GM18909 (cell line): ENCODE measurements at regions not wholly inside any gene's neighbourhood (a gene's known extent, or its start where the extent isn't known, plus 50 kb on each side); places are given as distances from the start of the nearest gene placed in this dataset.
"Not testable (repeated sequence)": the region's sequence is repeated elsewhere in the genome, so short reads cannot be mapped to it uniquely, and the experiment has no call there.

Source experiments
- ATAC-seq: cut with Tn5 transposase; IDR thresholded peaks from one replicate; pipeline ENCODE4 v1.9.1; 2021; ENCODE audit warnings: mild to moderate bottlenecking; ENCODE audit not compliant: unreplicated experiment, poor library complexity

GRCh38 chr4:33485111-33485510, 2759.2 kb downstream of the ARAP2 start:
- no peak for ATAC-seq

- no peak for ATAC-seq
These were observed 2751.1 kb downstream of the ARAP2 start for GRCh38 chr4:33493231-33493630.

- no peak for ATAC-seq
These were observed 2750.2 kb downstream of the ARAP2 start for GRCh38 chr4:33494150-33494549.

GRCh38 chr4:33501587-33501986, 2742.7 kb downstream of the ARAP2 start:
- ATAC-seq, result not testable (repeated sequence)

- no peak for ATAC-seq
These were observed 2731.9 kb downstream of the ARAP2 start for GRCh38 chr4:33512397-33512796.

- no peak for ATAC-seq
These were observed 2725.5 kb downstream of the ARAP2 start for GRCh38 chr4:33518856-33519255.

DNA sequence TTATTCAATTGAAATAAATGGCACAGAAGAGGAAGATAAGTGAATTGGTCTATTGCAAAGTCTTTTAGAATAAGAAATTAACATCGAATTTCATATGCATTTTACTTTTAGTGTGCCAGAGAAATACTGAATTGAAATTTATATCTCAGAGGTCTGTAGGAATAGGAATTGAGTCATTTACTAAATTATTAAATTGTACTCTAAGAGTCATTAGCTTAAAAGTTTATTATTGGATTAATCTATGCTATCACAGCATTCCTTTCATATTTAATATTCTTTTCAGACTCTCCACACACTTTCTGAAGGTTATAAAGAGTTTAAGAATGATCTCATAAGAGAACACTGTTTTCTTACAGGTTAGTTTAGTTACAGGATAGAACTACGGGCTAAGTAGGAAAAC, 2711.5 kb downstream of the ARAP2 start:
- no peak for ATAC-seq

GRCh38 chr4:33536898-33537297, 2707.4 kb downstream of the ARAP2 start:
- ATAC-seq, result no peak

DNA sequence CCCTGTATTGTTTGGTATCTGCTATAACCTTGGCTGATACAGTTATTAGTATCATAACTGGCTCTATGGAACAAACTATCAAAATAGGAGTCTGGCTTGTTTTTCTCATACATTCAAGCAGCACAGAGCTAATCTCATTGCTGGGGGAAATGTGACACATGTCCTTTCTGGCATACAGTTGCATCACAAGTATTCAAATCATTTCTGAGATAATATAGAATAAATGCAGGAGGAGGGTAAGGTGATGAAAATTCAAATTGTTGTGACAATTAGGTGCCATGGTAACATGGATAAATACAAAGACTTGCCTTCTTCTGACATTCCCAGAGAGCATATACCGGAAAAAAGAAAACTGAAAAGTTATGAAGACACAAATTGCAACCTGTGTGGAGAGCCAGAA, 2706.8 kb downstream of the ARAP2 start:
- ATAC-seq, result no peak

DNA sequence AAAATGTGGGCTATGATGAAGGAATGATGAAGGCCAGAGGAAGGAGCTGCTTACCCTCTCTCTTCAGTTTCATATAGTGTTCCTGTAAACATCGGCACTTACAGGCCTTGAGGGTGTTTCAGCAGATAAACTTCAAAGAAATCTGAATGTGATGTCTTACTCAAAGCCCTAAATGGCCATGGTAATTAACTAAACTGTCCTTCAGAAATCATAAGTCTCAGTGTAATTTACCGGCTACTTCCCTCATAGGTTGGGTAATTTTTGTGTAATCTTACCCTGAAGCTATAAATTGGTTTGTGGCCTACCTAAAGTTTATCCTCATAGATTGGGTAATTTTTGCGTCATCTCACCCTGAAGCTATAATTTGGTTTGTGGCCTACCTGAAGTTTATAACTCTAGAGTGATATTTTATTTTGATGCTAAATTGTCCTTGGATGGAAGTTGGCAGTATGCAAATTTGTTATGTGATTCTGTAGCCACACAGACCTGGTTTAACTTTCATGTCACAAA, 2700.3 kb downstream of the ARAP2 start:
- no peak for ATAC-seq

DNA sequence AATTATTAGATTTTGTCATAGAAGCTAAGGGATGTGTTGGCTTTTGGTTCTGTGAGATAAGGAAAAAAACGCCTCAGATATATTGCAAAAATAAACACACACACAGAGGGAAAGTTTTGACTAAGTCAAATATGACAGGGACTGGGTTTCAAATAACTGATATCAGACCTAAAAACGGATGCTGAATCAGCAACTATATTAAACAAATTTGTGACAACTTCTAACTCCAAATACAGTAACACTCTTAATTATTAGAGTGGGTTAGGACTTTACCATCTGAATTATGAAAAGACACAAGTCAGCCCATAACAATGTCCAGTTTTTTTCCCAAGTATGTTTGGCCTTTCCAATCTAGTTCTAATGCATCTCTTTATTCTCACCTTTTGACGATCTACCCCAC, 2693.1 kb downstream of the ARAP2 start:
- no peak for ATAC-seq

DNA sequence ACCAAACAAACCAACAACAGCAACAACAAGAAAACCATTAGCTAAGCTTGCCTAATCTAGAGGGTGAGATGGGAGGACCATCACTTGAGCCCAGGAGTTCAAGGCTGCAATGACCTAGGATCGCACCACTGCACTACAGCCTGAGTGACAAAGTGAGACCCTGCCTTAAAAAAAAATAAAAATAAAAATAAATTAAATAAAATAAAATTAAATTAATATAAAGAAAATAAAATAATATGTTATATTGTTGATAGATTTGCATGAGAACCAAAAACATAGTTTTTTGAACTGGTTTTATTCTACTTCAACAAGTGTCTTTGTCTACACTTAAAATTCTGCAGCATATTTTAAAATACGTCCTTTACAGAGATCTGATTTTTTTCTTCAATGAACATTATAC, 2683.1 kb downstream of the ARAP2 start:
- ATAC-seq, result no peak

DNA sequence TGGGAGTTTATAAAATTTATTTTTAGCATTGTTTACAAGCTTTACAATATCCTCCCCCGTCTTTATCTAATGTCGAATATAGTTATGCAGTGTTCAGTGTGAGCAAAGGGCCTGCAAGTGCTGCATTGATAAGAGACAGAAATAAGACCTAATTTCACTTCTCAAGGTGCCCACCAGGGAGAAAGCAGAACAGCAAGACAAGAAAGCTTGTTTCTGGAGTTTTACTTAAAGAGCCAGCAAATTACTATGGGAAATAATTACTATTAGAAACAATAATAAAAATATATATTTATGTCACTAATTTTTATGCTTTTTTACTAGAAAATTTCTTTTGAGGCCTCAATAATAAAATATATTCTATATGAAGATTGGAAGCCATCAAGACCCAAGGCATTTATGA, 2677.7 kb downstream of the ARAP2 start:
- ATAC-seq, result no peak

- ATAC-seq, result no peak
These were observed 2666.5 kb downstream of the ARAP2 start for GRCh38 chr4:33577791-33578190.

GRCh38 chr4:33579951-33580350, 2664.4 kb downstream of the ARAP2 start:
- ATAC-seq, result no peak

DNA sequence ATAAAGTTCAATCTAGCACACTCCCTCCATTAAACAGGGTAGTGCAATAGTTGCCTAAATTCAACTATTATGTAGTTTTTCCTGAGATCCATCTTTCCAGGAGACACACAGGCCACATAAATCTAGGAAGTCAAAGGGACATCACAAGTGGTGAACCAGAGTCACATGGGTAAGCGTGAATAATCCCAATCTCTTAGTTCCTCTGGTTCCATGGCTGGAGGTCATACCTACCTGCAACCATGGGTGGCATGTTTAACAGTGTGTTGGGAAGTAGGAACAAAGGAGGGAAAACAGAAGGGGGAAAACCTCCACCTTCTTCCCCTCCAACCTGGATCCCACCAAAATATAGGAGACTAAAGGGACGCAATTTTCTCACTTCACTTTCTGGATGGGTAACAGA, 2651.6 kb downstream of the ARAP2 start:
- no peak for ATAC-seq

DNA sequence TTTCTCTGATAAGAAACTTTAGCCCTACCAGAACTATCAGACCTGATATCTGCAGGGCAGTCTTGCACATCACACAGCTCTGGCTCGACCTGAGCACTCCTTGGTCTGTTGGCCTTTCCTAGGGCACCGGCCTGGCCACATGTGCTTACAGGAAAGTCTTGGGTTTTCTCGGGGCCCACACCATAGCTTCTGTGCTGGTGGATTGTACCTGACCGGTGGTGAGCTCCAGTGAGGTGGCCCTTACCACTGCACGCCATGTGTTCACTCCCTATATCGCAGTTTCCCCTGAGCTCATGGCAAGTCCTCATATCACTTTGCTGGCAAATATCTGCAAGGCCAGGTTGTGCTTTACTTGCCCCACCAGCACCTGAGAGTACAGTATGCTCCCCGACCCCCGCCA, 2637.4 kb downstream of the ARAP2 start:
- ATAC-seq, result no peak

GRCh38 chr4:33616121-33616520, 2628.2 kb downstream of the ARAP2 start:
- no peak for ATAC-seq

GRCh38 chr4:33625748-33626147, 2618.6 kb downstream of the ARAP2 start:
- no peak for ATAC-seq

GRCh38 chr4:33626221-33626620, 2618.1 kb downstream of the ARAP2 start:
- ATAC-seq, result no peak

GRCh38 chr4:33628296-33628695, 2616.0 kb downstream of the ARAP2 start:
- no peak for ATAC-seq

DNA sequence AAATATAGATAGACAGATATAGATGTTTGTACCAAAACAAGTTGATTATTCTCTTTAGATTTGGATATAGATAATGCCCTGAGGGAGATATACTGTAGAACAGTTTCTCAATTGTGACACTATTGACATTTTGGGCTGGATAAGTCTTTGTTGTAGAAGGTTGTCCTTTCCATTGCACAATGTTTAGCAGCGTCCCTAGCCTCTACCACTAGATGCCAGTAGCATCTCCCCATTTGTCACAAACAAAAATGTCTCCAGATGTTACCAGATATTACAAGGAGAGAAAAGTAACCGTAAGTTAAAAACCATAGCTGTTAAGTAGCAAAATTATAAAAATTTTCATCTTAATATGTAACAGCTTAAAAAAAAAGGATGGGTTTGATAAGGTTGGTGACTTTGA, 2595.3 kb downstream of the ARAP2 start:
- no peak for ATAC-seq

DNA sequence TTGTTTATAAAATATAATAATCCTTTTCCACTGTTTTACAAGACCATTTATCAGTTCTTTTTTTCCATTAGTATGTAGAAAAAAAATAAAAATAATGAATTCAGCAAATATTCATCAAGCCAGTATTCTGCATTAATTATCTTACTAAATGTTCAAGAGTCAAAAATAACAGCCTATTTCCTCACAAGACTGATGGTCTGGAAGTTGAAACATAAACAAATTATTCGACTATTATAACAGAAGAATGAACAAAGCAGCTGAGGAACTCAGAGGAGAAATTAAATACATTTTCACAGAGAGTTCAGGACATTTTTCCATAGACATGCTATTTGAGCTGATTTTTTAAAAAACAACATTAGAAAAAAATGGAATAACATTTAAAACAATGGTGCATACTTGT, 2594.8 kb downstream of the ARAP2 start:
- no peak for ATAC-seq
